Memory B cell (primary cell): ENCODE measurements at regions not wholly inside any gene's neighbourhood (a gene's known extent, or its start where the extent isn't known, plus 50 kb on each side); places are given as distances from the start of the nearest gene placed in this dataset.
A peak's percentile ranks its signal among the peaks of the same experiment; 100 is the strongest.
"Not testable (repeated sequence)": the region's sequence is repeated elsewhere in the genome, so short reads cannot be mapped to it uniquely, and the experiment has no call there.

Experiments
- ATAC-seq: fragments of 150-1000 bp; cut with Tn5 transposase; 2 replicates; pipeline ENCODE4 v1.10.0; 2021; ENCODE audit warnings: low read depth, mild to moderate bottlenecking, moderate library complexity
- DNase-seq, 2 donors: peaks; one replicate each; pipeline ENCODE4 v3.0.0; 2022; ENCODE audit warnings: low spot score in 2 of 2
- H3K27ac Mint-ChIP-seq: one replicate; pipeline ENCODE4 v1.8.0; 2022; ENCODE audit warnings: mild to moderate bottlenecking, moderate library complexity, mixed read lengths
- H3K27me3 Mint-ChIP-seq: one replicate; pipeline ENCODE4 v1.8.0; 2022; ENCODE audit warnings: mixed read lengths
- H3K36me3 Mint-ChIP-seq: one replicate; pipeline ENCODE4 v1.8.0; 2022; ENCODE audit warnings: mild to moderate bottlenecking, mixed read lengths
- H3K4me1 Mint-ChIP-seq: one replicate; pipeline ENCODE4 v1.8.0; 2022; ENCODE audit warnings: mixed read lengths
- H3K4me3 Mint-ChIP-seq: one replicate; pipeline ENCODE4 v1.8.0; 2022; ENCODE audit warnings: mild to moderate bottlenecking, moderate library complexity, mixed read lengths
- H3K9me3 Mint-ChIP-seq: one replicate; pipeline ENCODE4 v1.8.0; 2022; ENCODE audit warnings: mixed read lengths

DNA sequence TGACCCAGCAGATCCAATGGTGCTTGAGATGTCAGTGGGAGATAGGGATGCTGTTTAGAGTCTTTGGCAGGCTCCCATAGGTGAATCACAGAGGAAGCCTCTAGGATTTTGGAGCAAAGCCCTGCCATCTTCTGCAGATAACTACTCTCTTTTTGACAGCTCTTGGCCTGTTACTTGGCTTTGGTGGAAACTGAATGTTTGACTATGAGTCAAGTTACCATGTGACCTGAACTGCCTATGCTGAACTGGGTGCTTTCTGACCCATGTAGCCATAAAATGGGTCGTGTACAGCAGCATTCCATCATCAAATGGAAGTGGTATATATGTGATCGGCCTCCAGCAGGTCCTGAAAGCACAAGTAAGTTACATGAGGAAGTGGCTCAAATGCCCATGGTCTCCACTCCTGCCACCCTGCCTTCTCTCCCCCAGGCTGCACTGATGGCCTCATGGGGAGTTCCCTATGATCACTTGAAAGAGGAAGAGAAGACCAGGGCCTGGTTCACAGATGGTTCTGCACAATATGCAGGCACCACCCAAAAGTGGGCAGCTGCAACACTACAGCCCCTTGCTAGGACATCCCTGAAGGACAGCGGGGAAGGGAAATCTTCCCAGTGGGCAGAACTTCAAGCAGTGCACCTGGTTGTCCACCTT, 105.6 kb upstream of the ZC3H12A start:
- H3K27ac Mint-ChIP-seq: peak overlapping the region; percentile 29

DNA sequence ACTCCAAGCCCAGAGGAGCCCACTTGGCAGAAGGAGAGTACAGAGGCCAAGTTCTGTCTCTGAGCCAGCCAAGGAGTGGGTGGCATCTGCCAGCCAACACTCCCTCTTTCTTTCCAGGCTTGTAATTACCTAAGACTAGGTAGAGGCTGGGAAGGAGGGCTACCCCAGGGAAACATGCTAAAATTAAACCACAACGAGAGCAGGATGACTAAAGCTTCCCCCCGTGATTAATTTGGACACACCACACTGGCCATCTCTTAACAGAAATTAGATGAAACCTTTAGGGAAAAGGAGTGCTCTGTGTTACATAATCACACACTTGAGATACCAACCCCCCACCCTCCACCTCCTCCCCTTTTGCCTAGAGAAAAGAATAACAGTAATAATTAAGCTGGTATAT, 102.1 kb upstream of the ZC3H12A start:
- DNase-seq (no peak), ATAC-seq (no peak)
- H3K4me1 Mint-ChIP-seq: peaks cover 6% of the 10 kb centered on the region
- no peaks in the 10 kb centered on the region for H3K9me3 Mint-ChIP-seq
- no peak overlapping the region for H3K27ac Mint-ChIP-seq
- H3K36me3 Mint-ChIP-seq: no peaks in the 10 kb centered on the region
- H3K27me3 Mint-ChIP-seq: peaks cover 6% of the 10 kb centered on the region
- no peak overlapping the region for H3K4me3 Mint-ChIP-seq

More for the DNA sequence above, 105.6 kb upstream of the ZC3H12A start:
- not testable (repeated sequence) for H3K4me1 Mint-ChIP-seq, H3K9me3 Mint-ChIP-seq, DNase-seq, H3K4me3 Mint-ChIP-seq, H3K36me3 Mint-ChIP-seq, ATAC-seq
- peaks cover 11% of the 10 kb centered on the region for H3K27me3 Mint-ChIP-seq

DNA sequence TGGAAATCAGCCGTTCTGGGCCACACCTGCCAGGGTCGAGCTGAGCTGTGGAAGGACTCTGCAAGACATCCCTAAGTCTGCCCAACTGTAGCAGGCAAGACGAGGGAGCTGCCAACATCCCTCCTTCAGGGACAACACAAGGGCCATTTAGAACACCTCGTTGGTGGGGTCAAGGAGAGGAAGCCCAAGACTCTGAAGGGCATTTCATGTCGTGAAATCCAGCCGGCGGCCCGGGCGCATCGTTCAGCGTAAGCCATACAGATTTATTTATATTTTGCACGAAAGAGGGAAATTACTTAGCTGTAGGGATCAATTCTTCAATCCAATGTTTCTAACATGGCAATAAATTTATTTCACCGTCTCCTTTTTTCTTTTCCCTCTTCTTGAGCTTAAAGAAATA, 101.7 kb upstream of the ZC3H12A start:
- Mint-ChIP-seq H3K9me3 (no peaks in the 10 kb centered on the region), H3K27me3 (peaks cover 6% of the 10 kb centered on the region), H3K27ac (no peak overlapping the region), H3K4me1 (peaks cover 6% of the 10 kb centered on the region), H3K36me3 (no peaks in the 10 kb centered on the region), H3K4me3 (no peak overlapping the region)
- DNase-seq: no peak
- ATAC-seq: no peak

DNA sequence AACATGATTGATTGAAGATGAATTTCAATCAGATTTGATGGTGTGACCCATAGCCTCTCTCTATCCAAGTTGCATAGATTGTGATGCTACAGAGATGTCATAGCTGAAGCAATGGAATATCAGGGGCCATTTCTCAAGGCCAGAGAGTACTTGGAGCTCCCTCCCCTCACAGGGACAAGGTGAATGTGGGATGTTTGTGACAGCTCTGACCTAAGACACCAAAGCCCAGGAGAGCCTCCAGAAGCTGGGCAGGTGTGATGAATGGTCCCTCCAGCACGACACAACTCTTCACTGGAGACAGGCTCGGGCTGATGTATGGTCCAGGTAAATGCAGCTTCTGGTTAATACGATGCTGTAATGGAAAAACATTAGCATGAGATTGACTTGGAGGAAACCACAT, 101.0 kb upstream of the ZC3H12A start:
- H3K27me3 Mint-ChIP-seq: peaks cover 7% of the 10 kb centered on the region
- ATAC-seq (no peak), DNase-seq (no peak)
- H3K36me3 Mint-ChIP-seq: no peaks in the 10 kb centered on the region
- H3K27ac Mint-ChIP-seq: no peak overlapping the region
- H3K4me1 Mint-ChIP-seq: peaks cover 6% of the 10 kb centered on the region
- no peaks in the 10 kb centered on the region for H3K9me3 Mint-ChIP-seq
- no peak overlapping the region for H3K4me3 Mint-ChIP-seq

DNA sequence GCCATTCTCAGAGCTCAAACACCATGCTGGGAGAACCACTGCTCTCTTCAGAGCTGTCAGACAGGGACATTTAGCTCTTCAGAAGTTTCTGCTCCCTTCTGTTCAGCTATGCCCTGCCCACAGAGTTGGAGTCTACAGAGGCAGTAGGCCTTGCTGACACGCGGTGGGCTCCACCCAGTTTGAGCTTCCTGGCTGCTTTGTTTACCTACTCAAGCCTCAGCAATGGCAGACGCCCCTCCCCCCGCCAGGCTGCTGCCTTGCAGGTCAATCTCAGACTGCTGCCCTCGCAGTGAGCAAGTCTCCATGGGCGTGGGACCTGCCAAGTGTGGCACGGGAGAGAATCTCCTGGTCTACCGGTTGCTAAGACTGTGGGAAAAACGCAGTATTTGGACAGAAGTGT, 93.8 kb upstream of the ZC3H12A start:
- H3K27me3 Mint-ChIP-seq, H3K4me3 Mint-ChIP-seq, H3K4me1 Mint-ChIP-seq, H3K36me3 Mint-ChIP-seq, H3K27ac Mint-ChIP-seq, H3K9me3 Mint-ChIP-seq, ATAC-seq, DNase-seq: not testable (repeated sequence)

DNA sequence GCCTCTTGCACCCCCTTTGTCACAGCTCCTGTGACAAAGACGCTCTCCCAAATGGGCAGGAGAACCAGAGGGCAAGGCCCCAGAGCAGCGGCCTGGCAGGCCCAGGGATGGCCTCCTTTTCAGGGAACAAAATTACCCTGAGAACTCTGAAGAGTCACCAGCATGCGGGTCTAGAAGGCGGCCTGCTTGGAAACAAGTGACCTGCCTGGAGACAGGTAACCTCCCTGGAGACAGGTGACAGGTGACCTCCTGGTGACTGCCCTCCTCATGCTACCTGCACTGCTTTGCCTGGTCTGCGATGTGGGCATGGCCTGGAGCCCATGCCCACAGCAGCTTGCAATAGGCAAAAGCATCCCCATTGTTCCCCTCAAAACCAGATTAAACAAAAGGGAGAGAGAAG, 86.5 kb upstream of the ZC3H12A start:
- H3K27me3 Mint-ChIP-seq: peaks cover 14% of the 10 kb centered on the region
- no peak for ATAC-seq
- H3K4me1 Mint-ChIP-seq: no peaks in the 10 kb centered on the region
- no peaks in the 10 kb centered on the region for H3K9me3 Mint-ChIP-seq
- no peak for DNase-seq
- H3K36me3 Mint-ChIP-seq: no peaks in the 10 kb centered on the region
- no peak overlapping the region for H3K4me3 Mint-ChIP-seq
- H3K27ac Mint-ChIP-seq: no peak overlapping the region

DNA sequence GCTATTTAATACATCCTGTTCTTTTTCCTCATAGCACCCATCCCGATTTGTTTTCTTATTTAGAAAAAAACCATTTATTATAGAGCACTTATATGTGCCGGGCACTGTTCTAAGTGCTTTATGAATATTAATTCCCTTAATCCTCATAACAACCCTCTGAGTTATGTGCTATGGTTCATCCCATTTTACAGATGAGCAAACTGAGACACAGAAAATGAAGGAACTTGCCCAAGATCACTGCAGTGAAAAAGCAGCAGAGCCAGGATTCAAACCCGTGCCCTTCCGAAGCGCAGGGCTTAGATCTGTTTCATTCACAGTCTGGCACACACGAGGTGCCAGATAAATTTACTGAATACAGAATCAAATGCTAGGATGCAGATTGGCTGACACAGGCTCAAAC, 85.1 kb upstream of the ZC3H12A start:
- Mint-ChIP-seq H3K27me3 (peaks cover 10% of the 10 kb centered on the region), H3K27ac (no peak overlapping the region), H3K4me1 (no peaks in the 10 kb centered on the region), H3K4me3 (no peak overlapping the region), H3K9me3 (no peaks in the 10 kb centered on the region), H3K36me3 (no peaks in the 10 kb centered on the region)
- DNase-seq (no peak), ATAC-seq (no peak)

DNA sequence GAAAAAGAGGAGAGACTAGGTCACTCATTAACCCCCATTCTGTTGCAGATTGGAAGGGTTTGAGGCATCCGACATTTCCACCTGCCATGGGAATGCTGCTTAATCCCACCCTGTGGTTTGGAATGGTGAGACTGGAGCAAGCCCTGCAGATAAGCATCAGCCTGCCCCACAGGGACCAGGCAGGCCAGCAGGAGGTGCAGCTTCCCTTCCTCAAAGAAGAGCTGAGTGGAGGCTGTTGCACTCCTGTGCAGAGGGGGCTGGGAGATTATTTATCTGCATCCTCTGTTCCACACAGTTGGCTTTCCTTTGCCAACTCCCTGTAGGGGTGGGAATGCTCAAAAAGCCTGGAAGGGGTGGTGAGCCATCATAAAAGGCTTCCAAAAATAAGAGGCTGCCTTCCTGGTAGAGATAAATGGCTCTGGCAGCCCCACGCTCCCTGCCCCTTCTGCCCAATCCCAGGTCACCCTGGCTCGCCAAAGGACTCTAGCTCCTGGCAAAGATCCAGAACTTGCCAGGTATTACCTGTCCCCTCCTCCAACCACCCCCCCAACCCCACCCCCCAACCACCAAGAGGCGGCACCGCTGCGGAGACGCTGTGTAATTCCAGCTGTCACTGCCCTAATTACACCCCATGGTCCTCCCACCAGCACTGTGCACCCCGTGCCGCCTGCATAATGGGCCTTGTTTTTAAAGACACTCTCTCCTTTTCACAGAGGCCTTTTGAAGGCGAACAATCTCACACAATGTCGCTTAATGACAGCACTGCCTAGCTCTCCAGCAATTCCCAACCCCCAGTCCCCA, 83.0 kb upstream of the ZC3H12A start:
- H3K4me3 Mint-ChIP-seq: no peak overlapping the region
- no peaks in the 10 kb centered on the region for H3K36me3 Mint-ChIP-seq
- DNase-seq (no peak), ATAC-seq (no peak)
- H3K27ac Mint-ChIP-seq: no peak overlapping the region
- no peaks in the 10 kb centered on the region for H3K4me1 Mint-ChIP-seq
- peaks cover 21% of the 10 kb centered on the region for H3K27me3 Mint-ChIP-seq
- no peaks in the 10 kb centered on the region for H3K9me3 Mint-ChIP-seq

DNA sequence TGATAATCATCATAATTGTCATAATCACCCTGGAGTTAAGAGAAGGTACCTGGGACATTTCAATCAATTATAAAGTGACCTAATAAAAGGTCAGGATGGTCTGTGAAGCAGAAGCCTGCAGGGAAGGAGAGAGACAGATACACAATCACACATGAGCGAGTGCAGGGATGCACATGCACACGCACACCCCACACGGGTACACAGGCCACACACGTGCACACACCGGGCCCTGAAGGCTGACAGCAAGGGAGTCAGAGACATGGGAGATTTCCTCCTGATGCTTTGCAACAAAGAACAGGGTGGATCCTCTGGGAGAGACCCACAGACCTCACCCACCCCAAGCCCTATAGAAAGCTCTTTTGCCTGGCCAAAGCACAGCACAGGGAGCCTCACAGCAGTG, 82.3 kb upstream of the ZC3H12A start:
- no peak for ATAC-seq
- no peak overlapping the region for H3K4me3 Mint-ChIP-seq
- no peak for DNase-seq
- H3K4me1 Mint-ChIP-seq: no peaks in the 10 kb centered on the region
- no peaks in the 10 kb centered on the region for H3K36me3 Mint-ChIP-seq
- H3K9me3 Mint-ChIP-seq: no peaks in the 10 kb centered on the region
- peaks cover 24% of the 10 kb centered on the region for H3K27me3 Mint-ChIP-seq
- H3K27ac Mint-ChIP-seq: no peak overlapping the region

DNA sequence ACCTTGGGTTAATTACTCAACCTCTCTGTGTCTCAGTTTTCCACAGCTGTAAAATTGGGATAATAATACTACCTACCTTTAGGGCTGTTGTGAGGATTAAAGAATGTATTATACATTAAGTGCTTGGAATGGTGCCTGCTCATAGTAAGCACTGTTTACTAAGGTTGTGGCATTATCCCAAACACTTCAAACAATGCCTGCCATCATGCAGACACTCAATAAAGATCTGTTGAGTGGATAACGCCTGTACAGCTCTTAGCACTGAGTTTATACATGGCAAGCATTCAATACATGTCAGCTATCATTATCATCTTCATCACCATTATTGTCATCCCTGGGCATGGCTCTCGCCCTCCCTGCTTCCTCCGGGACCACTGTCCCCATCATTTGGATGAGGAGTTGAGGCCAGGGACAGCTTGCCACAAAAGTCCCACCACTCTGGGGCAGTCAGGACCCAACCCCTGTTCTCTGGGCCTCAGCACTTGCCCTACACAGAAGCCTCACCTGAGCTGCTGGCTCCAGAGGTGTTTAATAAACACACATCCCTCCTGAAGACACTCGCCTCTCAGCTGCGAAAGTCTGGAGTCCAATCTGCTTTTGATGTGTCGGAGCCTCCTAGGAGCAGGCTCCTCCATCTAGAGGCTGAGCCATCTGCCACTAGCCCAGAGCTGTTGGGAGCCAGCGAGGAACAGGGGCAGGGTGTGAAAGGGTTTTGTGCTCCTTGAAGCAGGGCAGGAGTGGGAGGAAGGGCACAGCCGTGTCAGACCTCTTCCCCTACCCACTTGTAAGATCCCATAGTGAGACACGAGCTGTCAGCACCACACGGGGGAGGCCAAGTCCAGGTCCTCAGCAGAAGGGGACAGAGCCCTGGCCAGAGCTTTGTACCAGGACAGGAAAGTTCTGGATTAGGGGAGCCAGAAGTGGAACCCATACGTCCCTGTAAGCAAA, 80.9 kb upstream of the ZC3H12A start:
- ATAC-seq (no peak), DNase-seq (no peak)
- H3K27me3 Mint-ChIP-seq: peaks cover 28% of the 10 kb centered on the region
- no peak overlapping the region for H3K4me3 Mint-ChIP-seq
- no peaks in the 10 kb centered on the region for H3K36me3 Mint-ChIP-seq
- no peaks in the 10 kb centered on the region for H3K4me1 Mint-ChIP-seq
- H3K27ac Mint-ChIP-seq: no peak overlapping the region
- no peaks in the 10 kb centered on the region for H3K9me3 Mint-ChIP-seq

DNA sequence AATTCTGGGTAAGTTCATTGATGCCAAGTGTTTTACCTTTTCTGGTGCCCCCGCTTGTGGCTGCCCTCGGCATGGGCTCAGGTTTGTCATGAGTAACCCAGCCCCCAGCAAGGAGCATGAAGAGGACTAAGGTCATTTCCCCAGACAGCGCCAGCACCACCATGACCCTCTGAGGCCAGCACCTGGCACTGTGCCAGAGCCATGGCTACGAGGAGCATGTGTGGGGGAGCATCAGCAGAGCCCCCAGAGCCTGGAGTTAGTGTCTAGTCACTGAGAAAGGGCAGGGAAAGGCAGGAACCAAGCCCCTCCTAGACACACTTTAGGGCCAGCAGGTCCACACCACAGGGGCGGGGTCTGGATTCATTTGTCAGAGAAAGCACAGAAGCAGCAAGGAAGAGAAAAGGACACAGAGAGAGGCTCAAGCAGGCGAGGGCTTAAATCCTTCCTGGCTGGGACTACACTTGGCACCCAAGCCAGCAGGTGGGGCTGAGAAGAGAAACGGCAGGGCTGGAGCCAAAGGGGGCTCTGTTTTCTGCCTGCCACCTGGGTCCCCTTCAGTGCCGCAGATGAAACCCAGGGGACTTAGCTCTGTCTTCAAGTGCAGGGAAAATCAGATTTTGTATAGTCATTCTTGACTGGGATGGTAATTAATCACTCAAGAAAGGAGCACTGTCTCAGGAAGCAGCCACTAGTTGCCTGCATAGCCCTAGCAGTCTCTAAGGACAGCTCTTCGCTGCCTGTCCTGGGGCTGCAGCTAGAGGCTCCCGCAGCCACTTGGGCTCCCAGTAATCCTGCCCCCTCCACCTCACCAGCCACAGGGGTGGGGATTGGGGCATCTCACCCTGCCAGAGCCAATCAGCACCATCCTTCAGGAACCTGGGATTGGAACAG, 79.6 kb upstream of the ZC3H12A start:
- DNase-seq (no peak), ATAC-seq (no peak)
- H3K4me3 Mint-ChIP-seq: no peak overlapping the region
- peak overlapping the region; percentile 52 for H3K27ac Mint-ChIP-seq
- H3K27me3 Mint-ChIP-seq: peaks cover 28% of the 10 kb centered on the region
- H3K4me1 Mint-ChIP-seq: no peaks in the 10 kb centered on the region
- H3K36me3 Mint-ChIP-seq: no peaks in the 10 kb centered on the region
- H3K9me3 Mint-ChIP-seq: no peaks in the 10 kb centered on the region

DNA sequence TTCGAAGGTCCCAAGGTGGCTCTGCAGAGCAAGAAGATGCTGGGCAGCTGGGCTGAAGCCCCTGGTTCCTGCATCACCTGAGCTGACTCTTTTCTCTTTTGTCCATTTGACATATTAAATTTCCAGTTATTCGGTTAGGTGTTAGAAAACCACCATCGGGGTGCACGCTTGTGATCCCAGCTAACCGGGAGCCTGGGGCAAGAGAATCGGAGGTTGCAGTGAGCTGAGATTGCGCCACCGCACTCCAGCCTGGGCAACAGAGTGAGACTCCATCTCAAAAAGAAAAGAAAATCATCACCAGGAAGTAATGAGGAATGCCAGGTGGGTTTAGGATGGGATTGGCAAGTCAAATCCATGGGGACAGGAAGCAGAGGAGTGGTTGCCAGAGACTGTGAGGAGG, 76.3 kb upstream of the ZC3H12A start:
- Mint-ChIP-seq H3K9me3 (no peaks in the 10 kb centered on the region), H3K27me3 (peaks cover 25% of the 10 kb centered on the region), H3K4me3 (no peak overlapping the region), H3K4me1 (no peaks in the 10 kb centered on the region), H3K27ac (no peak overlapping the region), H3K36me3 (no peaks in the 10 kb centered on the region)
- ATAC-seq: no peak
- no peak for DNase-seq

DNA sequence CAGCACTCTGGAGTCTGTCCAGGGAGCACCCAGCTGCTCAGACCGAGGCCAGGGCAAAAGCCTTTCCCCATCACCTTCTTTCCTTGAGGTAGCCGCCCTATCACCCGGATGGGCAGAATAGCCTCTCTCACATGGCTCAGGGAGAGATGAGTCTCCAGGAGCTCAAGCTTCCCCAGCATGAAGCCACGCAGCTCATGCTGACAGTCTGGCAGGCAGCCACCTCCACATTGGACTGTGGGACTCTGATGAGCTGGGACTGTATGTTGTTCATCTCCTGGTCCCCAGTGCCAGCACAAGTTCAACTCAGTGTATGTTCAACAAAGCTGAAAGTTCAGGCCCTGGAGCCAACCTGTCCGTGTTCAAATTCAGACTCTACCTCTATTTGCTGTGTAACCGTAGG, 75.2 kb upstream of the ZC3H12A start:
- H3K27me3 Mint-ChIP-seq: peaks cover 25% of the 10 kb centered on the region
- no peak overlapping the region for H3K27ac Mint-ChIP-seq
- H3K4me3 Mint-ChIP-seq: no peak overlapping the region
- no peaks in the 10 kb centered on the region for H3K9me3 Mint-ChIP-seq
- H3K4me1 Mint-ChIP-seq: no peaks in the 10 kb centered on the region
- ATAC-seq (no peak), DNase-seq (no peak)
- H3K36me3 Mint-ChIP-seq: no peaks in the 10 kb centered on the region
